Liver (tissue), 7 donors: ENCODE measurements at regions not wholly inside any gene's neighbourhood (a gene's known extent, or its start where the extent isn't known, plus 50 kb on each side); places are given as distances from the start of the nearest gene placed in this dataset.

ENCODE experiments used
- DNase-seq: peaks from one replicate; pipeline ENCODE4 v3.0.0-alpha.2; 2017; ENCODE audit warnings: low spot score
- H3K27ac ChIP-seq, 2 donors: one replicate each; pipeline ENCODE4 v1.7.0; 2013; ENCODE audit warnings: inconsistent platforms in 2 of 2, low read length in 2 of 2, control low read depth in 1 of 2, low read depth in 1 of 2, mild to moderate bottlenecking in 1 of 2
- H3K27me3 ChIP-seq, 4 donors: one replicate each; pipeline versions ENCODE4 v1.6.1 to v1.7.0; 2013; ENCODE audit warnings: low read length in 3 of 4, inconsistent platforms in 1 of 4, mild to moderate bottlenecking in 1 of 4, moderate library complexity in 1 of 4; ENCODE audit not compliant: control insufficient read depth in 4 of 4, insufficient read depth in 4 of 4
- H3K36me3 ChIP-seq, 4 donors: one replicate each; pipeline versions ENCODE4 v1.6.1 to v1.7.0; 2013; ENCODE audit warnings: low read length in 3 of 4, mild to moderate bottlenecking in 3 of 4, low read depth in 1 of 4, moderate library complexity in 1 of 4; ENCODE audit not compliant: control insufficient read depth in 4 of 4, insufficient read depth in 3 of 4
- H3K4me1 ChIP-seq, 4 donors: one replicate each; pipeline versions ENCODE4 v1.6.1 to v1.7.0; 2013; ENCODE audit warnings: low read length in 3 of 4, mild to moderate bottlenecking in 3 of 4, moderate library complexity in 1 of 4; ENCODE audit not compliant: control insufficient read depth in 4 of 4, insufficient read depth in 4 of 4
- H3K4me3 ChIP-seq, 3 donors: one replicate each; pipeline versions ENCODE4 v1.6.1 to v1.7.0; 2013; ENCODE audit warnings: low read length in 3 of 3, control low read depth in 1 of 3, low read depth in 1 of 3, mild to moderate bottlenecking in 1 of 3
- H3K9ac ChIP-seq, 2 donors: one replicate each; pipeline ENCODE4 v1.7.0; 2013; ENCODE audit warnings: low read length in 2 of 2, mild to moderate bottlenecking in 2 of 2, moderate library complexity in 2 of 2, control low read depth in 1 of 2, low read depth in 1 of 2
- H3K9me3 ChIP-seq, 4 donors: one replicate each; pipeline versions ENCODE4 v1.6.1 to v1.7.0; 2013; ENCODE audit warnings: low read length in 3 of 4; ENCODE audit not compliant: control insufficient read depth in 4 of 4
- EGR1 ChIP-seq, 2 donors: IDR thresholded peaks; 2 replicates each; pipeline ENCODE4 v1.6.1; 2016 to 2018; ENCODE audit warnings: antibody characterized with exemption in 2 of 2, low read depth in 2 of 2
- FOXA1 ChIP-seq: IDR thresholded peaks from 2 replicates; pipeline ENCODE4 v1.6.1; 2016; ENCODE audit warnings: antibody characterized with exemption
- GABPA ChIP-seq, 2 donors: IDR thresholded peaks in 1 of 2; conservative IDR thresholded peaks in 1 of 2; 2 replicates each; pipeline ENCODE4 v1.6.1; 2016; ENCODE audit warnings: antibody characterized with exemption in 2 of 2, mild to moderate bottlenecking in 1 of 2, moderate library complexity in 1 of 2
- HNF4A ChIP-seq, 2 donors: conservative IDR thresholded peaks; 2 replicates each; pipeline ENCODE4 v1.6.1; 2016; ENCODE audit warnings: antibody characterized with exemption in 2 of 2, mild to moderate bottlenecking in 2 of 2
- HNF4G ChIP-seq: IDR thresholded peaks from 2 replicates; pipeline ENCODE4 v1.6.1; 2016; ENCODE audit warnings: antibody characterized with exemption
- JUND ChIP-seq, 2 donors: IDR thresholded peaks; 2 replicates each; pipeline ENCODE4 v1.6.1; 2016; ENCODE audit warnings: antibody characterized with exemption in 2 of 2
- NR2F2 ChIP-seq: IDR thresholded peaks from 2 replicates; pipeline ENCODE4 v1.6.1; 2016; ENCODE audit warnings: antibody characterized with exemption
- RAD21 ChIP-seq, 2 donors: IDR thresholded peaks; 2 replicates each; pipeline ENCODE4 v1.6.1; 2016; ENCODE audit warnings: antibody characterized with exemption in 2 of 2, mild to moderate bottlenecking in 2 of 2
- RXRA ChIP-seq, 2 donors: IDR thresholded peaks; 2 replicates each; pipeline ENCODE4 v1.6.1; 2017 to 2018; ENCODE audit warnings: antibody characterized with exemption in 2 of 2, mild to moderate bottlenecking in 1 of 2
- SP1 ChIP-seq: IDR thresholded peaks from 2 replicates; pipeline ENCODE4 v1.6.1; 2018; ENCODE audit warnings: antibody characterized with exemption, mild to moderate bottlenecking
- TAF1 ChIP-seq: conservative IDR thresholded peaks from 2 replicates; pipeline ENCODE4 v1.6.1; 2016; ENCODE audit warnings: antibody characterized with exemption, mild to moderate bottlenecking
- YY1 ChIP-seq: IDR thresholded peaks from 2 replicates; pipeline ENCODE4 v1.6.1; 2016; ENCODE audit warnings: antibody characterized with exemption, mild to moderate bottlenecking
- WGBS: extraction: QIAGEN DNeasy Blood & Tissue Kit; methylation state at CpG from one replicate; pipeline ENCODE4 v1.1.7; 2013; 5-methylcytosine and 5-hydroxymethylcytosine counted together
- TF ChIP-seq, protein P1 (sequence below): IDR thresholded peaks from 2 replicates; pipeline ENCODE4 v1.6.1; 2016; ENCODE audit warnings: antibody characterized with exemption, mild to moderate bottlenecking
- TF ChIP-seq, protein P2 (sequence below): IDR thresholded peaks from 2 replicates; pipeline ENCODE4 v1.6.1; 2016; ENCODE audit warnings: antibody characterized with exemption
- TF ChIP-seq, protein P3 (sequence below): IDR thresholded peaks from 2 replicates; pipeline ENCODE4 v1.6.1; 2016; ENCODE audit warnings: antibody characterized with exemption
- TF ChIP-seq, protein P4 (sequence below): IDR thresholded peaks from 2 replicates; pipeline ENCODE4 v1.6.1; 2016; ENCODE audit warnings: antibody characterized with exemption
- donor health status: healthy.
- donor health status: healthy.
- donor health status: healthy.
- donor health status: healthy.

DNA sequence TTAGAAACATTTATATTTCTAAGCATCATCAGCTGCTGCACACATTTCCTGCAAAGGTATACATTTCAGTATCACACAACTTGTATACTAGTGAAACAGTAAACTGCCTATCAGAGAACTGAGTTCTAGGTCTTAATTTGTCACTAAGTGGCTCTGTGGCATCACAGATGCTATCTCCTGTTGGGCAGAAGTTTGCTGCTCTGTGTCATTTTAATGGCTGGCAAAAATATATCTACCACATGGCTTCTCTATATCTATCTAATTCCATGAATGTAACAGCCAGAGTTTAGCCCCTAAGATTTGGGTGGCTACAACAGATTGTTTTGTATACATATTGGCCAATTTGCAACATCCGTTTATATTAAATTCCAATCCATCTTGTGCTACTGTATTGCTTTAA, 1231.9 kb upstream of the C9orf72 start:
- H3K27ac ChIP-seq: no peak overlapping the region
- DNase-seq: no peak
- H3K9me3 ChIP-seq: no peaks in the 10 kb centered on the region
- no peak for TF ChIP-seq HNF4A (conservative IDR thresholded peaks at IDR 0.05)
- no peak for TF ChIP-seq EGR1 (IDR thresholded peaks at IDR 0.05; ENCODE audit: low read depth in 2 of 2)
- TF ChIP-seq, protein P1, sequence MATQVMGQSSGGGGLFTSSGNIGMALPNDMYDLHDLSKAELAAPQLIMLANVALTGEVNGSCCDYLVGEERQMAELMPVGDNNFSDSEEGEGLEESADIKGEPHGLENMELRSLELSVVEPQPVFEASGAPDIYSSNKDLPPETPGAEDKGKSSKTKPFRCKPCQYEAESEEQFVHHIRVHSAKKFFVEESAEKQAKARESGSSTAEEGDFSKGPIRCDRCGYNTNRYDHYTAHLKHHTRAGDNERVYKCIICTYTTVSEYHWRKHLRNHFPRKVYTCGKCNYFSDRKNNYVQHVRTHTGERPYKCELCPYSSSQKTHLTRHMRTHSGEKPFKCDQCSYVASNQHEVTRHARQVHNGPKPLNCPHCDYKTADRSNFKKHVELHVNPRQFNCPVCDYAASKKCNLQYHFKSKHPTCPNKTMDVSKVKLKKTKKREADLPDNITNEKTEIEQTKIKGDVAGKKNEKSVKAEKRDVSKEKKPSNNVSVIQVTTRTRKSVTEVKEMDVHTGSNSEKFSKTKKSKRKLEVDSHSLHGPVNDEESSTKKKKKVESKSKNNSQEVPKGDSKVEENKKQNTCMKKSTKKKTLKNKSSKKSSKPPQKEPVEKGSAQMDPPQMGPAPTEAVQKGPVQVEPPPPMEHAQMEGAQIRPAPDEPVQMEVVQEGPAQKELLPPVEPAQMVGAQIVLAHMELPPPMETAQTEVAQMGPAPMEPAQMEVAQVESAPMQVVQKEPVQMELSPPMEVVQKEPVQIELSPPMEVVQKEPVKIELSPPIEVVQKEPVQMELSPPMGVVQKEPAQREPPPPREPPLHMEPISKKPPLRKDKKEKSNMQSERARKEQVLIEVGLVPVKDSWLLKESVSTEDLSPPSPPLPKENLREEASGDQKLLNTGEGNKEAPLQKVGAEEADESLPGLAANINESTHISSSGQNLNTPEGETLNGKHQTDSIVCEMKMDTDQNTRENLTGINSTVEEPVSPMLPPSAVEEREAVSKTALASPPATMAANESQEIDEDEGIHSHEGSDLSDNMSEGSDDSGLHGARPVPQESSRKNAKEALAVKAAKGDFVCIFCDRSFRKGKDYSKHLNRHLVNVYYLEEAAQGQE: no peak
- TF ChIP-seq GABPA (IDR thresholded peaks at IDR 0.05 in 1 of 2, conservative IDR thresholded peaks at IDR 0.05 in 1 of 2): no peak
- no peak for TF ChIP-seq FOXA1
- no peak for TF ChIP-seq SP1
- H3K4me1 ChIP-seq: no peaks in the 10 kb centered on the region
- H3K4me3 ChIP-seq: no peak overlapping the region
- H3K36me3 ChIP-seq: no peaks in the 10 kb centered on the region
- H3K27me3 ChIP-seq: no peaks in the 10 kb centered on the region
- WGBS: 67% methylated on average over 1 of the region's 1 CpG
- no peak overlapping the region for H3K9ac ChIP-seq

DNA sequence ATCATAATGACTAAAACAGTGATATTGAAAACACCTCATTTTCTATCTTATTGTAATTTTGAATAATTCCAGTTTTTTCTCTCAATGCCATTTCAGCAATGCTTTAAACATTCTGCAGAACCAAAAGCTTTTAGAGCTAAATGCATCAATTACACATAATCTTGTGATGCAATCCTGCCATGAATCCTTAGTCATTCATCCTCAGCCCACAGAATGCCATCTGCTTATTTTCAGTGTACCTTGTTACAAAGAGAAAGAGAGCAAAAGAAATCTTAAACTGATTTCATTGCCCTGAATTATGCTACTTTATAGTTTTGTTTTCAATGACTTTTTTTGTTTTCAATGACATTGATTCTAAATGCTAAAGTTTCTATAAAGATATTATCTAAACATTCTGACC, 1234.8 kb upstream of the C9orf72 start:
- Histone ChIP-seq H3K4me3 (no peak overlapping the region), H3K9me3 (peaks cover 0 to 1% (median 0%) of the 10 kb centered on the region in 4 donors), H3K9ac (no peak overlapping the region), H3K27ac (no peak overlapping the region), H3K4me1 (no peaks in the 10 kb centered on the region), H3K36me3 (no peaks in the 10 kb centered on the region), H3K27me3 (no peaks in the 10 kb centered on the region)
- TF ChIP-seq GABPA (IDR thresholded peaks at IDR 0.05 in 1 of 2, conservative IDR thresholded peaks at IDR 0.05 in 1 of 2) (no peak), RAD21 (IDR thresholded peaks at IDR 0.05) (no peak), TAF1 (no peak), HNF4A (conservative IDR thresholded peaks at IDR 0.05) (no peak), YY1 (no peak), JUND (IDR thresholded peaks at IDR 0.05) (no peak), RXRA (IDR thresholded peaks at IDR 0.05) (no peak), HNF4G (no peak), NR2F2 (no peak), EGR1 (IDR thresholded peaks at IDR 0.05; ENCODE audit: low read depth in 2 of 2) (no peak)
- TF ChIP-seq, protein P2, sequence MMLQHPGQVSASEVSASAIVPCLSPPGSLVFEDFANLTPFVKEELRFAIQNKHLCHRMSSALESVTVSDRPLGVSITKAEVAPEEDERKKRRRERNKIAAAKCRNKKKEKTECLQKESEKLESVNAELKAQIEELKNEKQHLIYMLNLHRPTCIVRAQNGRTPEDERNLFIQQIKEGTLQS: no peak
- TF ChIP-seq, protein P3, sequence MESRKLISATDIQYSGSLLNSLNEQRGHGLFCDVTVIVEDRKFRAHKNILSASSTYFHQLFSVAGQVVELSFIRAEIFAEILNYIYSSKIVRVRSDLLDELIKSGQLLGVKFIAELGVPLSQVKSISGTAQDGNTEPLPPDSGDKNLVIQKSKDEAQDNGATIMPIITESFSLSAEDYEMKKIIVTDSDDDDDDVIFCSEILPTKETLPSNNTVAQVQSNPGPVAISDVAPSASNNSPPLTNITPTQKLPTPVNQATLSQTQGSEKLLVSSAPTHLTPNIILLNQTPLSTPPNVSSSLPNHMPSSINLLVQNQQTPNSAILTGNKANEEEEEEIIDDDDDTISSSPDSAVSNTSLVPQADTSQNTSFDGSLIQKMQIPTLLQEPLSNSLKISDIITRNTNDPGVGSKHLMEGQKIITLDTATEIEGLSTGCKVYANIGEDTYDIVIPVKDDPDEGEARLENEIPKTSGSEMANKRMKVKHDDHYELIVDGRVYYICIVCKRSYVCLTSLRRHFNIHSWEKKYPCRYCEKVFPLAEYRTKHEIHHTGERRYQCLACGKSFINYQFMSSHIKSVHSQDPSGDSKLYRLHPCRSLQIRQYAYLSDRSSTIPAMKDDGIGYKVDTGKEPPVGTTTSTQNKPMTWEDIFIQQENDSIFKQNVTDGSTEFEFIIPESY: no peak
- TF ChIP-seq, protein P4, sequence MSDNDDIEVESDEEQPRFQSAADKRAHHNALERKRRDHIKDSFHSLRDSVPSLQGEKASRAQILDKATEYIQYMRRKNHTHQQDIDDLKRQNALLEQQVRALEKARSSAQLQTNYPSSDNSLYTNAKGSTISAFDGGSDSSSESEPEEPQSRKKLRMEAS: no peak
- no peak for DNase-seq
